Adrenal gland (tissue), 5 donors: ENCODE measurements at regions not wholly inside any gene's neighbourhood (a gene's known extent, or its start where the extent isn't known, plus 50 kb on each side); places are given as distances from the start of the nearest gene placed in this dataset.

ENCODE experiments used
- POLR2A ChIP-seq, 2 donors: fragments of 450-650 bp; IDR thresholded peaks; one replicate each; pipeline ENCODE4 v1.6.1; 2017; ENCODE audit warnings: antibody characterized with exemption in 2 of 2, mild to moderate bottlenecking in 2 of 2, moderate library complexity in 1 of 2
- TF ChIP-seq, protein P1 (sequence below), 6 experiments: fragments of 450-650 bp in 4 of 6; fragments of 200-600 bp in 2 of 6; sonication (generic) in 1 of 6; IDR thresholded peaks; 1 replicate in 5 of 6; 2 replicates in 1 of 6; pipeline versions ENCODE4 v1.5.1 to v1.8.0; 2016 to 2021; ENCODE audit warnings: antibody characterized with exemption in 6 of 6, mild to moderate bottlenecking in 2 of 6, moderate library complexity in 1 of 6
- donor health status: DM: no; HTN: no; CAD: no.

DNA sequence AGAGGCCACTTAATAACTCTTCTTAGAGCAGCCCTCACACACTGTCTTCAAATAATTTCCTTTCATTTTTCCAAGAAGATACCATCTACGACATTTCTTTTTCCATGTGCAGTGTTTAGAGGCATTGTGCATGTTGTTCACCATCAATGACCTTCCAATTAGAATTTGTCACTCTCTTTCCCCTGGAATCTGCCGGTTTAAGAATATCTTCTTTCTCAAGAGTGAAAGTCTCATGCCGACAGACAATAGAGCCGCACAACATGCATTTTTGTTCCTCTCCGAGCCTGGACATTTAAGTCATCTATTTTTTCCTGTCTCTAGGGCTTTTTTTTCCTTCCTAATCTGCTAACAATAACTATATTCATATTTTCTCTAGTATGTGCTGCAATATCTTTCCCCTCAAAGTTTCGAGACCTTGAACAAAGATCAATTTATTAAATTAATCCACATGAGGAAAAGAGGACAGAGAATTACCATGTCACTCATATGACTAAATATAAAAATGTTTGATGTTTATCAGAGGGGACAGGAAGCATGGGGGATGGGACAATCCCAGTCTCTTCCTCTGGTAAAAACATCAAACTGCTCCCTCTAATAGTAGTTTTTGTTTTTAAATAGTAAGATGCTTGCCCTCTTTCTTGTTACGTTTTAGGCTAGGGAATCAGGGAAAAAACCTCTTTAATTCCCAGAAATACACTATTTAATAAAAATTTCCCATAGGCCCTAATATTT, 893.4 kb downstream of the C6orf118 start:
- TF ChIP-seq, protein P1, sequence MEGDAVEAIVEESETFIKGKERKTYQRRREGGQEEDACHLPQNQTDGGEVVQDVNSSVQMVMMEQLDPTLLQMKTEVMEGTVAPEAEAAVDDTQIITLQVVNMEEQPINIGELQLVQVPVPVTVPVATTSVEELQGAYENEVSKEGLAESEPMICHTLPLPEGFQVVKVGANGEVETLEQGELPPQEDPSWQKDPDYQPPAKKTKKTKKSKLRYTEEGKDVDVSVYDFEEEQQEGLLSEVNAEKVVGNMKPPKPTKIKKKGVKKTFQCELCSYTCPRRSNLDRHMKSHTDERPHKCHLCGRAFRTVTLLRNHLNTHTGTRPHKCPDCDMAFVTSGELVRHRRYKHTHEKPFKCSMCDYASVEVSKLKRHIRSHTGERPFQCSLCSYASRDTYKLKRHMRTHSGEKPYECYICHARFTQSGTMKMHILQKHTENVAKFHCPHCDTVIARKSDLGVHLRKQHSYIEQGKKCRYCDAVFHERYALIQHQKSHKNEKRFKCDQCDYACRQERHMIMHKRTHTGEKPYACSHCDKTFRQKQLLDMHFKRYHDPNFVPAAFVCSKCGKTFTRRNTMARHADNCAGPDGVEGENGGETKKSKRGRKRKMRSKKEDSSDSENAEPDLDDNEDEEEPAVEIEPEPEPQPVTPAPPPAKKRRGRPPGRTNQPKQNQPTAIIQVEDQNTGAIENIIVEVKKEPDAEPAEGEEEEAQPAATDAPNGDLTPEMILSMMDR (IDR thresholded peaks at IDR 0.05) = no peak
- TF ChIP-seq POLR2A (IDR thresholded peaks at IDR 0.05) = no peak
